CD8-positive, alpha-beta memory T cell (primary cell): ENCODE measurements at regions not wholly inside any gene's neighbourhood (a gene's known extent, or its start where the extent isn't known, plus 50 kb on each side); places are given as distances from the start of the nearest gene placed in this dataset.

Experiments used
- CTCF ChIA-PET: fragments of 350-600 bp; sonication (Branson Sonifier 250); formaldehyde crosslinking; loops from one replicate; lab custom pipeline; 2021; ENCODE audit warnings: antibody characterized with exemption; lab: Charles Lee
- POLR2A ChIA-PET: fragments of 350-600 bp; sonication (Branson Sonifier 250); formaldehyde crosslinking; loops from one replicate; lab custom pipeline; 2021; ENCODE audit warnings: antibody characterized with exemption; lab: Charles Lee
- DNase-seq, 5 donors: peaks; one replicate each; pipeline versions ENCODE4 v3.0.0 to v3.0.0-alpha.2; 2020 to 2022; ENCODE audit warnings: mixed read lengths in 1 of 5
- H3K27ac ChIP-seq: one replicate; pipeline ENCODE4 v1.7.0; 2013; ENCODE audit warnings: low read depth, mild to moderate bottlenecking, low read length, moderate library complexity
- H3K27me3 ChIP-seq: 2 replicates; pipeline ENCODE4 v1.7.0; 2013; ENCODE audit warnings: low read length, mild to moderate bottlenecking; ENCODE audit not compliant: insufficient read depth, poor library complexity, severe bottlenecking
- H3K36me3 ChIP-seq: 2 replicates; pipeline ENCODE4 v1.7.0; 2013; ENCODE audit warnings: mild to moderate bottlenecking, low read length, moderate library complexity; ENCODE audit not compliant: insufficient read depth
- H3K4me1 ChIP-seq: 2 replicates; pipeline ENCODE4 v1.7.0; 2013; ENCODE audit warnings: mild to moderate bottlenecking, low read length, moderate library complexity; ENCODE audit not compliant: insufficient read depth
- H3K4me3 ChIP-seq: 2 replicates; pipeline ENCODE4 v1.7.0; 2013; ENCODE audit warnings: mild to moderate bottlenecking, low read length
- H3K9me3 ChIP-seq: 2 replicates; pipeline ENCODE4 v1.7.0; 2013; ENCODE audit warnings: mild to moderate bottlenecking, low read length
- H3K27ac Mint-ChIP-seq, 8 donors: one replicate each; pipeline ENCODE4 v1.8.0; 2020 to 2021; ENCODE audit warnings: mixed read lengths in 8 of 8, mild to moderate bottlenecking in 6 of 8, inconsistent platforms in 3 of 8, moderate library complexity in 3 of 8
- H3K27me3 Mint-ChIP-seq, 2 donors: one replicate each; pipeline ENCODE4 v1.8.0; 2020 to 2021; ENCODE audit warnings: mixed read lengths in 2 of 2, mild to moderate bottlenecking in 1 of 2, moderate library complexity in 1 of 2
- H3K36me3 Mint-ChIP-seq, 3 donors: one replicate each; pipeline ENCODE4 v1.8.0; 2020 to 2021; ENCODE audit warnings: mixed read lengths in 3 of 3, inconsistent platforms in 1 of 3, mild to moderate bottlenecking in 1 of 3
- H3K4me1 Mint-ChIP-seq, 3 donors: one replicate each; pipeline ENCODE4 v1.8.0; 2020 to 2021; ENCODE audit warnings: mixed read lengths in 3 of 3, inconsistent platforms in 1 of 3, mild to moderate bottlenecking in 1 of 3
- H3K4me3 Mint-ChIP-seq, 7 donors: one replicate each; pipeline ENCODE4 v1.8.0; 2020 to 2021; ENCODE audit warnings: mixed read lengths in 7 of 7, mild to moderate bottlenecking in 6 of 7, moderate library complexity in 4 of 7, inconsistent platforms in 2 of 7
- H3K9me3 Mint-ChIP-seq, 5 donors: one replicate each; pipeline ENCODE4 v1.8.0; 2020 to 2022; ENCODE audit warnings: mixed read lengths in 5 of 5, mild to moderate bottlenecking in 3 of 5, moderate library complexity in 2 of 5, inconsistent platforms in 1 of 5

- no peak for DNase-seq
- no peak overlapping the region for H3K27ac ChIP-seq
- peaks cover 0 to 6% (median 0%) of the 10 kb centered on the region in 3 donors for H3K4me1 Mint-ChIP-seq
- CTCF ChIA-PET = no interaction called here
- POLR2A ChIA-PET = no interaction called here
- no peaks in the 10 kb centered on the region for H3K9me3 Mint-ChIP-seq
- no peak overlapping the region for H3K4me3 ChIP-seq
- no peaks in the 10 kb centered on the region for H3K4me1 ChIP-seq
- no peaks in the 10 kb centered on the region for H3K27me3 ChIP-seq
- H3K27me3 Mint-ChIP-seq = peaks cover 1 to 3% of the 10 kb centered on the region in 2 donors
- H3K4me3 Mint-ChIP-seq = no peak overlapping the region
- no peaks in the 10 kb centered on the region for H3K36me3 ChIP-seq
- no peaks in the 10 kb centered on the region for H3K36me3 Mint-ChIP-seq
- H3K27ac Mint-ChIP-seq = no peak overlapping the region
- H3K9me3 ChIP-seq = no peaks in the 10 kb centered on the region
These were observed 99.9 kb upstream of the KLHL13 start for GRCh38 chrX:118216509-118216908.

GRCh38 chrX:118218079-118218478, 101.5 kb upstream of the KLHL13 start:
- Mint-ChIP-seq H3K9me3 (no peaks in the 10 kb centered on the region), H3K27ac (no peak overlapping the region), H3K4me1 (no peaks in the 10 kb centered on the region), H3K27me3 (peaks cover 1 to 3% of the 10 kb centered on the region in 2 donors), H3K36me3 (no peaks in the 10 kb centered on the region), H3K4me3 (no peak overlapping the region)
- H3K9me3 ChIP-seq = no peaks in the 10 kb centered on the region
- no peaks in the 10 kb centered on the region for H3K27me3 ChIP-seq
- POLR2A ChIA-PET = no interaction called here
- H3K27ac ChIP-seq = no peak overlapping the region
- no peak overlapping the region for H3K4me3 ChIP-seq
- DNase-seq = no peak
- no peaks in the 10 kb centered on the region for H3K4me1 ChIP-seq
- CTCF ChIA-PET = no interaction called here
- no peaks in the 10 kb centered on the region for H3K36me3 ChIP-seq

GRCh38 chrX:118218940-118219339, 102.3 kb upstream of the KLHL13 start:
- no peak overlapping the region for H3K27ac Mint-ChIP-seq
- no peaks in the 10 kb centered on the region for H3K36me3 Mint-ChIP-seq
- H3K27ac ChIP-seq = no peak overlapping the region
- H3K27me3 ChIP-seq = no peaks in the 10 kb centered on the region
- no peaks in the 10 kb centered on the region for H3K4me1 ChIP-seq
- POLR2A ChIA-PET = no interaction called here
- no peaks in the 10 kb centered on the region for H3K36me3 ChIP-seq
- no peaks in the 10 kb centered on the region for H3K4me1 Mint-ChIP-seq
- peaks cover 0 to 3% of the 10 kb centered on the region in 2 donors for H3K27me3 Mint-ChIP-seq
- no peak for DNase-seq
- CTCF ChIA-PET = interaction anchor here (1.3 kb wide), 1 partner anchor 10 kb away, joined by 3 read pairs; no protein-coding TSS in a partner anchor
- H3K4me3 Mint-ChIP-seq = no peak overlapping the region
- no peak overlapping the region for H3K4me3 ChIP-seq
- H3K9me3 ChIP-seq = no peaks in the 10 kb centered on the region
- H3K9me3 Mint-ChIP-seq = no peaks in the 10 kb centered on the region

- Mint-ChIP-seq H3K4me3 (no peak overlapping the region), H3K27me3 (peaks cover 0 to 3% of the 10 kb centered on the region in 2 donors), H3K9me3 (no peaks in the 10 kb centered on the region), H3K27ac (no peak overlapping the region), H3K4me1 (no peaks in the 10 kb centered on the region), H3K36me3 (no peaks in the 10 kb centered on the region)
- Histone ChIP-seq H3K4me1 (no peaks in the 10 kb centered on the region), H3K27me3 (no peaks in the 10 kb centered on the region), H3K36me3 (no peaks in the 10 kb centered on the region), H3K27ac (no peak overlapping the region), H3K9me3 (no peaks in the 10 kb centered on the region), H3K4me3 (no peak overlapping the region)
- DNase-seq = no peak
- POLR2A ChIA-PET = no interaction called here
- CTCF ChIA-PET = interaction anchor here (1.3 kb wide), 1 partner anchor 9 kb away, joined by 3 read pairs; no protein-coding TSS in a partner anchor
These were observed 103.3 kb upstream of the KLHL13 start for GRCh38 chrX:118219866-118220265.

- DNase-seq = no peak
- ChIA-PET POLR2A (no interaction called here), CTCF (interaction anchor here (1.3 kb wide), 1 partner anchor 9 kb away, joined by 3 read pairs; no protein-coding TSS in a partner anchor)
- no peaks in the 10 kb centered on the region for H3K36me3 Mint-ChIP-seq
- no peaks in the 10 kb centered on the region for H3K4me1 Mint-ChIP-seq
- Histone ChIP-seq H3K27ac (no peak overlapping the region), H3K27me3 (no peaks in the 10 kb centered on the region), H3K36me3 (no peaks in the 10 kb centered on the region), H3K4me3 (no peak overlapping the region), H3K9me3 (no peaks in the 10 kb centered on the region), H3K4me1 (no peaks in the 10 kb centered on the region)
- no peak overlapping the region for H3K27ac Mint-ChIP-seq
- peaks cover 0 to 3% of the 10 kb centered on the region in 2 donors for H3K27me3 Mint-ChIP-seq
- H3K9me3 Mint-ChIP-seq = no peaks in the 10 kb centered on the region
- no peak overlapping the region for H3K4me3 Mint-ChIP-seq
These were observed 103.9 kb upstream of the KLHL13 start for GRCh38 chrX:118220509-118220908.

GRCh38 chrX:118221270-118221669, 104.7 kb upstream of the KLHL13 start:
- Mint-ChIP-seq H3K4me3 (no peak overlapping the region), H3K27ac (no peak overlapping the region), H3K9me3 (no peaks in the 10 kb centered on the region), H3K4me1 (peaks cover 0 to 4% (median 0%) of the 10 kb centered on the region in 3 donors), H3K27me3 (peaks cover 0 to 3% of the 10 kb centered on the region in 2 donors), H3K36me3 (no peaks in the 10 kb centered on the region)
- H3K4me3 ChIP-seq = no peak overlapping the region
- CTCF ChIA-PET = no interaction called here
- no peak for DNase-seq
- H3K9me3 ChIP-seq = no peaks in the 10 kb centered on the region
- no peaks in the 10 kb centered on the region for H3K36me3 ChIP-seq
- H3K27ac ChIP-seq = no peak overlapping the region
- POLR2A ChIA-PET = no interaction called here
- no peaks in the 10 kb centered on the region for H3K27me3 ChIP-seq
- no peaks in the 10 kb centered on the region for H3K4me1 ChIP-seq

GRCh38 chrX:118221733-118222132, 105.1 kb upstream of the KLHL13 start:
- no peak overlapping the region for H3K4me3 ChIP-seq
- no peak overlapping the region for H3K4me3 Mint-ChIP-seq
- DNase-seq = no peak
- H3K36me3 ChIP-seq = no peaks in the 10 kb centered on the region
- H3K9me3 ChIP-seq = no peaks in the 10 kb centered on the region
- POLR2A ChIA-PET = no interaction called here
- peaks cover 0 to 4% (median 0%) of the 10 kb centered on the region in 3 donors for H3K4me1 Mint-ChIP-seq
- no peak overlapping the region for H3K27ac ChIP-seq
- no peaks in the 10 kb centered on the region for H3K36me3 Mint-ChIP-seq
- no peak overlapping the region for H3K27ac Mint-ChIP-seq
- H3K27me3 ChIP-seq = no peaks in the 10 kb centered on the region
- no peaks in the 10 kb centered on the region for H3K4me1 ChIP-seq
- peaks cover 0 to 3% of the 10 kb centered on the region in 2 donors for H3K27me3 Mint-ChIP-seq
- CTCF ChIA-PET = no interaction called here
- no peaks in the 10 kb centered on the region for H3K9me3 Mint-ChIP-seq

- Mint-ChIP-seq H3K9me3 (no peaks in the 10 kb centered on the region), H3K4me3 (no peak overlapping the region), H3K4me1 (peaks cover 0 to 4% (median 0%) of the 10 kb centered on the region in 3 donors), H3K27me3 (peaks cover 0 to 3% of the 10 kb centered on the region in 2 donors), H3K36me3 (no peaks in the 10 kb centered on the region), H3K27ac (no peak overlapping the region)
- Histone ChIP-seq H3K27ac (no peak overlapping the region), H3K4me1 (no peaks in the 10 kb centered on the region), H3K9me3 (no peaks in the 10 kb centered on the region), H3K4me3 (no peak overlapping the region), H3K27me3 (no peaks in the 10 kb centered on the region), H3K36me3 (no peaks in the 10 kb centered on the region)
- ChIA-PET CTCF (no interaction called here), POLR2A (no interaction called here)
- DNase-seq = no peak
These were observed 105.8 kb upstream of the KLHL13 start for GRCh38 chrX:118222421-118222820.
